HFF-Myc (cell line): ENCODE measurements at regions not wholly inside any gene's neighbourhood (a gene's known extent, or its start where the extent isn't known, plus 50 kb on each side); places are given as distances from the start of the nearest gene placed in this dataset.

Source experiments
- DNase-seq: peaks from one replicate; pipeline ENCODE4 v3.0.0-alpha.2; 2011; ENCODE audit warnings: low read depth; ENCODE audit errors: extremely low read depth
- H3K4me3 ChIP-seq: replicated peaks from 2 replicates; pipeline ENCODE4 v1.5.1; 2011; ENCODE audit warnings: low read depth, mild to moderate bottlenecking, control low read depth, low read length
- TF ChIP-seq, protein P1 (sequence below): IDR thresholded peaks from 2 replicates; pipeline ENCODE4 v1.5.1; 2012; ENCODE audit warnings: mild to moderate bottlenecking, low read depth, low read length, control low read depth; ENCODE audit errors: missing control alignments

DNA sequence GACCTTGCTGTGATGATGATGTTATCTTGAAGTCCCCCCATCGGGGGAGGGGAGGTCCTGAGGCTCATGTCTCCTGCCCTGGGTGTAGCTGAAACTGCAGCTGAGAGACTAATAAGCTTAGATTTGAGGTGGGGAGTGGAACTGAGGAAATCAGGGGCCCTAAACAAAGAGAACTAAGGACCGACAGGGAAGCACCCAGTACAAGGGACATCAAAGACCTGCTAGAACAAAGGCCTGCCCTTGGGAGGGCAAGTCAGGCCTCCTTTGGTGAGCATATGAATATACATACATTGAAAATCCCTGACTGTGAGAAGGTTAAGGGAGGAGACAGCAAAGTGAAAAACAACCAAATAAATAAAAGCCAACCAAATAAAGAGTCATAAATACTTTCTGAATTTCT, 1132.5 kb upstream of the CELF4 start:
- no peak for DNase-seq
- TF ChIP-seq, protein P1, sequence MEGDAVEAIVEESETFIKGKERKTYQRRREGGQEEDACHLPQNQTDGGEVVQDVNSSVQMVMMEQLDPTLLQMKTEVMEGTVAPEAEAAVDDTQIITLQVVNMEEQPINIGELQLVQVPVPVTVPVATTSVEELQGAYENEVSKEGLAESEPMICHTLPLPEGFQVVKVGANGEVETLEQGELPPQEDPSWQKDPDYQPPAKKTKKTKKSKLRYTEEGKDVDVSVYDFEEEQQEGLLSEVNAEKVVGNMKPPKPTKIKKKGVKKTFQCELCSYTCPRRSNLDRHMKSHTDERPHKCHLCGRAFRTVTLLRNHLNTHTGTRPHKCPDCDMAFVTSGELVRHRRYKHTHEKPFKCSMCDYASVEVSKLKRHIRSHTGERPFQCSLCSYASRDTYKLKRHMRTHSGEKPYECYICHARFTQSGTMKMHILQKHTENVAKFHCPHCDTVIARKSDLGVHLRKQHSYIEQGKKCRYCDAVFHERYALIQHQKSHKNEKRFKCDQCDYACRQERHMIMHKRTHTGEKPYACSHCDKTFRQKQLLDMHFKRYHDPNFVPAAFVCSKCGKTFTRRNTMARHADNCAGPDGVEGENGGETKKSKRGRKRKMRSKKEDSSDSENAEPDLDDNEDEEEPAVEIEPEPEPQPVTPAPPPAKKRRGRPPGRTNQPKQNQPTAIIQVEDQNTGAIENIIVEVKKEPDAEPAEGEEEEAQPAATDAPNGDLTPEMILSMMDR, result no peak
- H3K4me3 ChIP-seq, result no peak overlapping the region

DNA sequence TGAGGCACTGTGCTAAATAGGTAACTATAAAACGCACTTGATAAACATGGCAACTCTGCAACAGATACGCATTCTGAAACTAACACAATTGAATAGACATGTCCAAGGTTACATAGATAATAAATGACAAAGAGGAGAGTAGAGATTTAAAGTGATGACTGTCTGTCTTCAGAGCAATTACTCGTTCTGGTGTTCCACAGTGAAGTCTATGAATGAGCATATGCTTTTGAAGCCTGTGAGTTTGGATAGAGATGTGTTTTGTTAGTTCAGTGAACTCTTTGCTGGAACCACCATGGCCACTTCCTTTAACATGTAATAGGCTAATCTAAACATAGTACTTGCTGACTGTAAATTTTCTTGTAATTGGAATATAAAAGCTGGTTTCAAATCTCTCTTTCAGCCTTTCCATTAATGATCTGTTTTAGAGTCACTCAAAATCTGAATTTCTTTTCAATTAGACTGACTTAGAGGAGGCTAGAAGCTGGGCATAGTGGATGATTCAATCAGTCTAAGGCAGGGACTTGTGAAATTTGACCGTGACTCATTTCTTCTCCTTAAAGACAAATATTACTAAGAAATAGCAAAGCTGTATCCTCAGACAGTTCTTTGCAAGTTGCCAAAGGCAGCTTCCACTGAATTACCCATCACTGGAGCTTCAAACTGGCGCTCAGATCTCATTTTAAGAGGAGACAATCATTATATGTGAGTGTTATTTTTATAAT, 1130.1 kb upstream of the CELF4 start:
- no peak overlapping the region for H3K4me3 ChIP-seq
- TF ChIP-seq, protein P1, result no peak
- no peak for DNase-seq

- H3K4me3 ChIP-seq, result no peak overlapping the region
- DNase-seq, result no peak
- TF ChIP-seq, protein P1, result no peak
Observed at GRCh38 chr18:38693104-38693503, 1127.5 kb upstream of the CELF4 start.

- TF ChIP-seq, protein P1, result no peak
- H3K4me3 ChIP-seq, result no peak overlapping the region
- DNase-seq, result no peak
Observed at GRCh38 chr18:38690626-38691025, 1125.0 kb upstream of the CELF4 start.

- no peak overlapping the region for H3K4me3 ChIP-seq
- DNase-seq, result no peak
- TF ChIP-seq, protein P1, result no peak
Observed at GRCh38 chr18:38688416-38688815, 1122.8 kb upstream of the CELF4 start.

- DNase-seq, result no peak
- no peak overlapping the region for H3K4me3 ChIP-seq
- TF ChIP-seq, protein P1, result no peak
Observed at GRCh38 chr18:38670486-38670885, 1104.9 kb upstream of the CELF4 start.

DNA sequence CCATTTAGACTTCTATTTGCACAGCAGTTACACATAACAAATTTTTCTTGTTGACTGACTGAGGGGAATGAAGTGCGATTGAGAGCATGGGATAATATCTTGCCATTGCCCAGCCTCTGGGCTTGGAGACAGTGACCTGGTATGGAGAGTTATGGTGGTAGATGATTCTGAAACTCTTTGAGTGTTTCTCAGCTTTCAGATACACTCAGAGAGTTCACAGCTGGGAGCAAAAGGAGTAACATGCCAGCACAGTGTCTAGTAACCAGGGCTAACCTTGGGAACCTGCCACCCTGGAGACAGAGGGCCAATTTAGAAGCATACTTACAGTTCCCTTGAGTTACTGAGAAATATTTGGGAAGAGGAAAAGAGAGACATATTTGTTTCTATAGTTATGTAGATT, 1099.3 kb upstream of the CELF4 start:
- TF ChIP-seq, protein P1, result no peak
- DNase-seq, result no peak
- H3K4me3 ChIP-seq, result no peak overlapping the region
